ENCODE measurements at regions not wholly inside any gene's neighbourhood (a gene's known extent, or its start where the extent isn't known, plus 50 kb on each side); places are given as distances from the start of the nearest gene placed in this dataset.

DNA sequence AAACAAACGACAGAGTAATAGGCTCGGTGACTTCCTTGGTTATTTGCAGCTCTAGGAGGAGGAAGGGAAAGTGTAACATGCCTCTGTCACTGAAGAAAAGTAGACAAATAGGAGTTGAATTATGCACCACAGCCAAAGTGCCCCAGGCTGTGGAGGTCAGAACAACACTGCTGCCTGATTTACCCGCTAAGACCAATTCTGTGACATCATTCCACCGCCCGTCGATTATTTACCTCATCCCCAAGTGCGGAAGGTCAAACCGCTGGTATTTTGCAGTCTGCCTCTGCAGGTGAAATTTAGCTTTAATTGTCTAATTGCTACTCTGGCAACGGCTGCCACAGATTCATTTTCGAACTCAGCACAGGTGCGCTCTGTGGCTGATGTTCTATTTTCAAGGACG, 106.3 kb upstream of the PRICKLE2 start:
- no peak for TF ChIP-seq NFRKB (IDR thresholded peaks at IDR 0.05)
- no peak for TF ChIP-seq SP1 (IDR thresholded peaks at IDR 0.05)
- no peak for TF ChIP-seq FOXA1 (IDR thresholded peaks at IDR 0.05)
- TF ChIP-seq ZNF384 (IDR thresholded peaks at IDR 0.05), result no peak
- no peak for TF ChIP-seq FOXK2 (IDR thresholded peaks at IDR 0.05)
- no peak for TF ChIP-seq HDGF (IDR thresholded peaks at IDR 0.05; ENCODE audit: borderline replicate concordance)
- 0 out of 2 replicates have a peak, but pooled peaks have one; percentile 32 for TF ChIP-seq PKNOX1 (IDR thresholded peaks at IDR 0.05)
- TF ChIP-seq BHLHE40 (IDR thresholded peaks at IDR 0.05; ENCODE audit: borderline replicate concordance), result no peak
- TF ChIP-seq SUZ12 (IDR thresholded peaks at IDR 0.05), result no peak
- no peak for TF ChIP-seq FOXM1 (IDR thresholded peaks at IDR 0.05; ENCODE audit: borderline replicate concordance)
